ENCODE measurements at regions not wholly inside any gene's neighbourhood (a gene's known extent, or its start where the extent isn't known, plus 50 kb on each side); places are given as distances from the start of the nearest gene placed in this dataset.

- H3K36me3 ChIP-seq (ENCODE audit: control insufficient read depth in 2 of 2, insufficient read depth in 2 of 2, low read length in 1 of 2): no peaks in the 10 kb centered on the region
- no peak for DNase-seq (ENCODE audit: low read depth in 6 of 9, low spot score in 9 of 9)
- H3K9me3 ChIP-seq (ENCODE audit: control insufficient read depth in 2 of 2, insufficient read depth in 1 of 2, low read length in 1 of 2): no peaks in the 10 kb centered on the region
- H3K27me3 ChIP-seq (ENCODE audit: control insufficient read depth in 2 of 2, insufficient read depth in 1 of 2, low read length in 1 of 2): peaks cover 0 to 2% of the 10 kb centered on the region in 2 donors
- no peak overlapping the region for H3K4me3 ChIP-seq (ENCODE audit: low read length in 2 of 2)
- H3K27ac ChIP-seq (ENCODE audit: low read depth in 1 of 2, low read length in 1 of 2): no peak overlapping the region
- H3K4me1 ChIP-seq (ENCODE audit: control insufficient read depth in 2 of 2, insufficient read depth in 2 of 2, low read length in 2 of 2): no peaks in the 10 kb centered on the region
- WGBS: 91% methylated on average over 17 of the region's 17 CpGs
Measured at GRCh38 chr13:112134391-112135075, 67.6 kb downstream of the SOX1 start.

GRCh38 chr13:112136095-112136494 is 69.1 kb downstream of the SOX1 start:
- 89% methylated on average over 7 of the region's 7 CpGs for WGBS
- H3K4me1 ChIP-seq (ENCODE audit: control insufficient read depth in 2 of 2, insufficient read depth in 2 of 2, low read length in 2 of 2): no peaks in the 10 kb centered on the region
- peaks cover 0 to 2% of the 10 kb centered on the region in 2 donors for H3K27me3 ChIP-seq (ENCODE audit: control insufficient read depth in 2 of 2, insufficient read depth in 1 of 2, low read length in 1 of 2)
- no peaks in the 10 kb centered on the region for H3K9me3 ChIP-seq (ENCODE audit: control insufficient read depth in 2 of 2, insufficient read depth in 1 of 2, low read length in 1 of 2)
- DNase-seq (ENCODE audit: low read depth in 6 of 9, low spot score in 9 of 9): no peak
- no peak overlapping the region for H3K4me3 ChIP-seq (ENCODE audit: low read length in 2 of 2)
- H3K27ac ChIP-seq (ENCODE audit: low read depth in 1 of 2, low read length in 1 of 2): no peak overlapping the region
- no peaks in the 10 kb centered on the region for H3K36me3 ChIP-seq (ENCODE audit: control insufficient read depth in 2 of 2, insufficient read depth in 2 of 2, low read length in 1 of 2)

GRCh38 chr13:112137144-112137543 is 70.2 kb downstream of the SOX1 start:
- no peak overlapping the region for H3K4me3 ChIP-seq (ENCODE audit: low read length in 2 of 2)
- H3K4me1 ChIP-seq (ENCODE audit: control insufficient read depth in 2 of 2, insufficient read depth in 2 of 2, low read length in 2 of 2): no peaks in the 10 kb centered on the region
- no peak overlapping the region for H3K27ac ChIP-seq (ENCODE audit: low read depth in 1 of 2, low read length in 1 of 2)
- 88% methylated on average over 6 of the region's 6 CpGs for WGBS
- H3K36me3 ChIP-seq (ENCODE audit: control insufficient read depth in 2 of 2, insufficient read depth in 2 of 2, low read length in 1 of 2): no peaks in the 10 kb centered on the region
- peaks cover 0 to 2% of the 10 kb centered on the region in 2 donors for H3K27me3 ChIP-seq (ENCODE audit: control insufficient read depth in 2 of 2, insufficient read depth in 1 of 2, low read length in 1 of 2)
- DNase-seq (ENCODE audit: low read depth in 6 of 9, low spot score in 9 of 9): no peak
- no peaks in the 10 kb centered on the region for H3K9me3 ChIP-seq (ENCODE audit: control insufficient read depth in 2 of 2, insufficient read depth in 1 of 2, low read length in 1 of 2)

GRCh38 chr13:112140366-112140765 is 73.4 kb downstream of the SOX1 start:
- DNase-seq (ENCODE audit: low read depth in 6 of 9, low spot score in 9 of 9): no peak
- Histone ChIP-seq H3K9me3 (ENCODE audit: control insufficient read depth in 2 of 2, insufficient read depth in 1 of 2, low read length in 1 of 2) (no peaks in the 10 kb centered on the region), H3K27me3 (ENCODE audit: control insufficient read depth in 2 of 2, insufficient read depth in 1 of 2, low read length in 1 of 2) (peaks cover 0 to 4% of the 10 kb centered on the region in 2 donors), H3K4me3 (ENCODE audit: low read length in 2 of 2) (no peak overlapping the region), H3K27ac (ENCODE audit: low read depth in 1 of 2, low read length in 1 of 2) (no peak overlapping the region), H3K36me3 (ENCODE audit: control insufficient read depth in 2 of 2, insufficient read depth in 2 of 2, low read length in 1 of 2) (no peaks in the 10 kb centered on the region), H3K4me1 (ENCODE audit: control insufficient read depth in 2 of 2, insufficient read depth in 2 of 2, low read length in 2 of 2) (no peaks in the 10 kb centered on the region)
- WGBS: 84% methylated on average over 7 of the region's 7 CpGs

- Histone ChIP-seq H3K36me3 (ENCODE audit: control insufficient read depth in 2 of 2, insufficient read depth in 2 of 2, low read length in 1 of 2) (no peaks in the 10 kb centered on the region), H3K4me3 (ENCODE audit: low read length in 2 of 2) (no peak overlapping the region), H3K9me3 (ENCODE audit: control insufficient read depth in 2 of 2, insufficient read depth in 1 of 2, low read length in 1 of 2) (no peaks in the 10 kb centered on the region), H3K4me1 (ENCODE audit: control insufficient read depth in 2 of 2, insufficient read depth in 2 of 2, low read length in 2 of 2) (no peaks in the 10 kb centered on the region), H3K27me3 (ENCODE audit: control insufficient read depth in 2 of 2, insufficient read depth in 1 of 2, low read length in 1 of 2) (peaks cover 0 to 4% of the 10 kb centered on the region in 2 donors), H3K27ac (ENCODE audit: low read depth in 1 of 2, low read length in 1 of 2) (no peak overlapping the region)
- 88% methylated on average over 11 of the region's 11 CpGs for WGBS
- DNase-seq (ENCODE audit: low read depth in 6 of 9, low spot score in 9 of 9): no peak
Measured at GRCh38 chr13:112141643-112142400, 74.9 kb downstream of the SOX1 start.

- WGBS: 90% methylated on average over 13 of the region's 13 CpGs
- H3K4me1 ChIP-seq (ENCODE audit: control insufficient read depth in 2 of 2, insufficient read depth in 2 of 2, low read length in 2 of 2): no peaks in the 10 kb centered on the region
- H3K9me3 ChIP-seq (ENCODE audit: control insufficient read depth in 2 of 2, insufficient read depth in 1 of 2, low read length in 1 of 2): no peaks in the 10 kb centered on the region
- DNase-seq (ENCODE audit: low read depth in 6 of 9, low spot score in 9 of 9): no peak
- H3K27me3 ChIP-seq (ENCODE audit: control insufficient read depth in 2 of 2, insufficient read depth in 1 of 2, low read length in 1 of 2): peaks cover 0 to 4% of the 10 kb centered on the region in 2 donors
- H3K4me3 ChIP-seq (ENCODE audit: low read length in 2 of 2): no peak overlapping the region
- H3K36me3 ChIP-seq (ENCODE audit: control insufficient read depth in 2 of 2, insufficient read depth in 2 of 2, low read length in 1 of 2): no peaks in the 10 kb centered on the region
- H3K27ac ChIP-seq (ENCODE audit: low read depth in 1 of 2, low read length in 1 of 2): no peak overlapping the region
Measured at GRCh38 chr13:112142401-112142930, 75.5 kb downstream of the SOX1 start.

- H3K27me3 ChIP-seq (ENCODE audit: control insufficient read depth in 2 of 2, insufficient read depth in 1 of 2, low read length in 1 of 2): peaks cover 0 to 4% of the 10 kb centered on the region in 2 donors
- H3K9me3 ChIP-seq (ENCODE audit: control insufficient read depth in 2 of 2, insufficient read depth in 1 of 2, low read length in 1 of 2): no peaks in the 10 kb centered on the region
- 90% methylated on average over 15 of the region's 15 CpGs for WGBS
- H3K27ac ChIP-seq (ENCODE audit: low read depth in 1 of 2, low read length in 1 of 2): no peak overlapping the region
- no peak overlapping the region for H3K4me3 ChIP-seq (ENCODE audit: low read length in 2 of 2)
- DNase-seq (ENCODE audit: low read depth in 6 of 9, low spot score in 9 of 9): no peak
- no peaks in the 10 kb centered on the region for H3K4me1 ChIP-seq (ENCODE audit: control insufficient read depth in 2 of 2, insufficient read depth in 2 of 2, low read length in 2 of 2)
- no peaks in the 10 kb centered on the region for H3K36me3 ChIP-seq (ENCODE audit: control insufficient read depth in 2 of 2, insufficient read depth in 2 of 2, low read length in 1 of 2)
Measured at GRCh38 chr13:112143046-112143752, 76.2 kb downstream of the SOX1 start.

- no peaks in the 10 kb centered on the region for H3K4me1 ChIP-seq (ENCODE audit: control insufficient read depth in 2 of 2, insufficient read depth in 2 of 2, low read length in 2 of 2)
- DNase-seq (ENCODE audit: low read depth in 6 of 9, low spot score in 9 of 9): no peak
Measured at GRCh38 chr13:112143753-112144615, 77.0 kb downstream of the SOX1 start.

More at GRCh38 chr13:112143753-112144615, 77.0 kb downstream of the SOX1 start:
- H3K27me3 ChIP-seq (ENCODE audit: control insufficient read depth in 2 of 2, insufficient read depth in 1 of 2, low read length in 1 of 2): peaks cover 0 to 4% of the 10 kb centered on the region in 2 donors
- 86% methylated on average over 16 of the region's 16 CpGs for WGBS
- H3K9me3 ChIP-seq (ENCODE audit: control insufficient read depth in 2 of 2, insufficient read depth in 1 of 2, low read length in 1 of 2): no peaks in the 10 kb centered on the region
- no peak overlapping the region for H3K4me3 ChIP-seq (ENCODE audit: low read length in 2 of 2)
- no peak overlapping the region for H3K27ac ChIP-seq (ENCODE audit: low read depth in 1 of 2, low read length in 1 of 2)
- no peaks in the 10 kb centered on the region for H3K36me3 ChIP-seq (ENCODE audit: control insufficient read depth in 2 of 2, insufficient read depth in 2 of 2, low read length in 1 of 2)

Measured in thymus (tissue), 11 donors.